ENCODE measurements at regions not wholly inside any gene's neighbourhood (a gene's known extent, or its start where the extent isn't known, plus 50 kb on each side); places are given as distances from the start of the nearest gene placed in this dataset.
"Not testable (repeated sequence)": the region's sequence is repeated elsewhere in the genome, so short reads cannot be mapped to it uniquely, and the experiment has no call there.

DNA sequence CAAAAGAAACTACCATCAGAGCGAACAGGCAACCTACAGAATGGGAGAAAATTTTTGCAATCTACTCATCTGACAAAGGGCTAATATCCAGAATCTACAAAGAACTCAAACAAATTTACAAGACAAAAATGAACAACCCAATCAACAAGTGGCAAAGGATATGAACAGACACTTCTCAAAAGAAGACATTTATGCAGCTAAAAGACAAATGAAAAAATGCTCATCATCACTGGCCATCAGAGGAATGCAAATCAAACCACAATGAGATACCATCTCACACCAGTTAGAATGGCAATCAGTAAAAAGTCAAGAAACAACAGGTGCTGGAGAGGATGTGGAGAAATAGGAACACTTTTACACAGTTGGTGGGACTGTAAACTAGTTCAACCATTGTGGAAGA lies 425.0 kb downstream of the NPIPA8 start:
- TF ChIP-seq, protein P1, sequence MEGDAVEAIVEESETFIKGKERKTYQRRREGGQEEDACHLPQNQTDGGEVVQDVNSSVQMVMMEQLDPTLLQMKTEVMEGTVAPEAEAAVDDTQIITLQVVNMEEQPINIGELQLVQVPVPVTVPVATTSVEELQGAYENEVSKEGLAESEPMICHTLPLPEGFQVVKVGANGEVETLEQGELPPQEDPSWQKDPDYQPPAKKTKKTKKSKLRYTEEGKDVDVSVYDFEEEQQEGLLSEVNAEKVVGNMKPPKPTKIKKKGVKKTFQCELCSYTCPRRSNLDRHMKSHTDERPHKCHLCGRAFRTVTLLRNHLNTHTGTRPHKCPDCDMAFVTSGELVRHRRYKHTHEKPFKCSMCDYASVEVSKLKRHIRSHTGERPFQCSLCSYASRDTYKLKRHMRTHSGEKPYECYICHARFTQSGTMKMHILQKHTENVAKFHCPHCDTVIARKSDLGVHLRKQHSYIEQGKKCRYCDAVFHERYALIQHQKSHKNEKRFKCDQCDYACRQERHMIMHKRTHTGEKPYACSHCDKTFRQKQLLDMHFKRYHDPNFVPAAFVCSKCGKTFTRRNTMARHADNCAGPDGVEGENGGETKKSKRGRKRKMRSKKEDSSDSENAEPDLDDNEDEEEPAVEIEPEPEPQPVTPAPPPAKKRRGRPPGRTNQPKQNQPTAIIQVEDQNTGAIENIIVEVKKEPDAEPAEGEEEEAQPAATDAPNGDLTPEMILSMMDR (IDR thresholded peaks at IDR 0.05; ENCODE audit: low read depth, low read length, poor library complexity, severe bottlenecking): not testable (repeated sequence)
- not testable (repeated sequence) for TF ChIP-seq EZH2phosphoT487 (IDR thresholded peaks at IDR 0.05; ENCODE audit: borderline replicate concordance, low read length)
